Activated B cell treated with CpG ODN at 0.5 μM for 24 hours (primary cell): ENCODE measurements at regions not wholly inside any gene's neighbourhood (a gene's known extent, or its start where the extent isn't known, plus 50 kb on each side); places are given as distances from the start of the nearest gene placed in this dataset.

Experiments used
- ATAC-seq: fragments of 200-7000 bp; cut with Tn5 transposase; one replicate; pipeline ENCODE4 v1.10.0; 2021; ENCODE audit warnings: low read depth, mild to moderate bottlenecking, moderate library complexity
- CTCF ChIA-PET: fragments of 350-600 bp; sonication (Branson Sonifier 250); formaldehyde crosslinking; loops from one replicate; lab custom pipeline; 2021; ENCODE audit warnings: antibody characterized with exemption; lab: Charles Lee
- POLR2A ChIA-PET: fragments of 350-600 bp; sonication (Branson Sonifier 250); formaldehyde crosslinking; loops from one replicate; lab custom pipeline; 2021; ENCODE audit warnings: antibody characterized with exemption; lab: Charles Lee
- DNase-seq: peaks from one replicate; pipeline ENCODE4 v3.0.0; 2022
- H3K27ac Mint-ChIP-seq: one replicate; pipeline ENCODE4 v1.8.0; 2020; ENCODE audit warnings: mixed read lengths
- H3K27me3 Mint-ChIP-seq: one replicate; pipeline ENCODE4 v1.8.0; 2021; ENCODE audit warnings: mixed read lengths
- H3K36me3 Mint-ChIP-seq: one replicate; pipeline ENCODE4 v1.8.0; 2021; ENCODE audit warnings: low read depth, mixed read lengths
- H3K4me1 Mint-ChIP-seq: one replicate; pipeline ENCODE4 v1.8.0; 2021; ENCODE audit warnings: mixed read lengths
- H3K4me3 Mint-ChIP-seq: one replicate; pipeline ENCODE4 v1.8.0; 2020; ENCODE audit warnings: mild to moderate bottlenecking, mixed read lengths
- H3K9me3 Mint-ChIP-seq: one replicate; pipeline ENCODE4 v1.8.0; 2020; ENCODE audit warnings: mixed read lengths
- CTCF ChIP-seq: fragments of 200-600 bp; IDR thresholded peaks from one replicate; pipeline ENCODE4 v1.8.0; 2022; ENCODE audit warnings: antibody characterized with exemption, mild to moderate bottlenecking
- intact Hi-C: fragments of 100-400 bp; cut with micrococcal nuclease; formaldehyde crosslinking; loops from one replicate; pipeline ENCODE4 v1.15.1; 2024

DNA sequence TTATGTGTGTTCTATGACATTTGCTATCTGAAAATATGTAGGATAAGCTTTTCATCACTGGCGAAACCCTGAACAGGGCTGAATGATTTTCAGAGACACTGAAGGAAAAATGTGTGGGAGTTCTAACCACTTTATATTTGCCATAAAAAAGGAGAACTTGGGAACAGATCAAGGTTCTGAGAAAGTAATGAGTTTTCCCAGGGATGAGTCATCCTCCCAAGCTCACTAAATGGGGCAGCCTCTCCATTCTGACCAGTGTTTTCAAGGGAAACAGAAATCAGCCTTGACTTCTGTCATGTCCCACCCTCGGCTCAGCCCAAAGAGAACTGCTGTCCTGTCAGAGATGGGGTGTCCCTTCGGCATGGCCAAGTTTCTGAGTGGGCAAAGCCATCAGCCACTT is 2109.8 kb upstream of the CELF4 start:
- Mint-ChIP-seq H3K9me3 (peaks cover 2% of the 10 kb centered on the region), H3K27ac (no peak overlapping the region), H3K4me1 (no peaks in the 10 kb centered on the region), H3K4me3 (no peak overlapping the region), H3K36me3 (no peaks in the 10 kb centered on the region), H3K27me3 (no peaks in the 10 kb centered on the region)
- no peak for ATAC-seq
- intact Hi-C loops, result no loop called here
- TF ChIP-seq CTCF, result no peak
- POLR2A ChIA-PET, result no interaction called here
- CTCF ChIA-PET, result no interaction called here
- DNase-seq, result no peak

GRCh38 chr18:39672171-39672570 is 2106.6 kb upstream of the CELF4 start:
- no peaks in the 10 kb centered on the region for H3K36me3 Mint-ChIP-seq
- H3K27ac Mint-ChIP-seq, result no peak overlapping the region
- no peak overlapping the region for H3K4me3 Mint-ChIP-seq
- TF ChIP-seq CTCF, result no peak
- DNase-seq, result no peak
- no peaks in the 10 kb centered on the region for H3K9me3 Mint-ChIP-seq
- ChIA-PET POLR2A (no interaction called here), CTCF (no interaction called here)
- intact Hi-C loops, result no loop called here
- H3K4me1 Mint-ChIP-seq, result no peaks in the 10 kb centered on the region
- ATAC-seq, result no peak
- H3K27me3 Mint-ChIP-seq, result no peaks in the 10 kb centered on the region

DNA sequence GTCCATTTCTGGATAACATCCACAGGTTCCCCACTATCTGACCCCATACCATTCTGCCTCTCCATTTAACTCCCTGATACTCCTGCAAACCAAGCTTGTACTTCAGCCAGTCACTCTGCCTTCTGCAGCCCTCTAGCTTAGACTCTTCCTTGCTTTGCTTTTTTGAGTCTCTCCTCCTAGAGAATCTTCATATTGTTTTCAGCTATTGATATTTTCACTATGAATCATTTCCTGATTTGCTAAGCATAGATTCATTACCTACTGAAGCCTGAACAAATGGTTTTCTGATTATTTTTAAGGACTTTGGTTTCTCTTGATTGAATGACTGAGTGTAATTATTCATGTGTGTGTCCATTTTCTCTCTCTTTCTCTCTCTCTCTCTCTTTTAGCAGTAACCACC is 2102.3 kb upstream of the CELF4 start:
- no peak for TF ChIP-seq CTCF
- intact Hi-C loops, result no loop called here
- Mint-ChIP-seq H3K36me3 (no peaks in the 10 kb centered on the region), H3K27ac (no peak overlapping the region), H3K4me3 (no peak overlapping the region), H3K9me3 (no peaks in the 10 kb centered on the region), H3K27me3 (no peaks in the 10 kb centered on the region), H3K4me1 (no peaks in the 10 kb centered on the region)
- CTCF ChIA-PET, result no interaction called here
- ATAC-seq, result no peak
- no peak for DNase-seq
- POLR2A ChIA-PET, result no interaction called here

DNA sequence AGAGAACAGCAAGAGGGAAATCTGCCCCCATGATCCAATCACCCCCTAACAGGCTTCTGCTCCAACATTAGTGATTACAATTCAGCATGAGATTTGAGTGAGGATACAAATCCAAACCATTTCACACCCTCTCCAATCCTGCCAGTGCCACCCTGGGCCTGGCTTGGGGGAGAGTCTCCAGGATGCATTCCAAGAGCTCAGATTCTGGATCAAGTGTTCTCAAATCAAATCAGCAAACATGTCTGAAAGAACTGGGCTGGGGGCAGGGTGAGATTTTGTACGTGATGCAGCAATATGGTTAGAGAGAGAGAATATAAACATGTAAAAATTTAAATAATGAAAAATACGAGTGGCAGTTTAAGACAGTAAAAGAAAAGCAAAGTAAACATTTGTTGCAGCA is 2100.9 kb upstream of the CELF4 start:
- Mint-ChIP-seq H3K27ac (no peak overlapping the region), H3K36me3 (no peaks in the 10 kb centered on the region), H3K9me3 (peaks cover 2% of the 10 kb centered on the region), H3K27me3 (no peaks in the 10 kb centered on the region), H3K4me3 (no peak overlapping the region), H3K4me1 (no peaks in the 10 kb centered on the region)
- no peak for TF ChIP-seq CTCF
- CTCF ChIA-PET, result no interaction called here
- POLR2A ChIA-PET, result no interaction called here
- intact Hi-C loops, result no loop called here
- DNase-seq (no peak), ATAC-seq (no peak)

GRCh38 chr18:39661856-39662366 is 2096.3 kb upstream of the CELF4 start:
- ChIA-PET POLR2A (no interaction called here), CTCF (no interaction called here)
- intact Hi-C loops, result no loop called here
- H3K27me3 Mint-ChIP-seq, result no peaks in the 10 kb centered on the region
- H3K4me1 Mint-ChIP-seq, result no peaks in the 10 kb centered on the region
- H3K36me3 Mint-ChIP-seq, result no peaks in the 10 kb centered on the region
- TF ChIP-seq CTCF, result no peak
- H3K4me3 Mint-ChIP-seq, result no peak overlapping the region
- peaks cover 2% of the 10 kb centered on the region for H3K9me3 Mint-ChIP-seq
- ATAC-seq, result no peak
- H3K27ac Mint-ChIP-seq, result no peak overlapping the region
- DNase-seq, result no peak
